Tibial nerve (tissue), 3 donors: ENCODE measurements at regions not wholly inside any gene's neighbourhood (a gene's known extent, or its start where the extent isn't known, plus 50 kb on each side); places are given as distances from the start of the nearest gene placed in this dataset.

Experiments used
- POLR2A ChIP-seq, 2 donors: fragments of 450-650 bp; IDR thresholded peaks; one replicate each; pipeline ENCODE4 v1.6.1; 2017; ENCODE audit warnings: antibody characterized with exemption in 2 of 2, mild to moderate bottlenecking in 2 of 2, moderate library complexity in 2 of 2
- TF ChIP-seq, protein P1 (sequence below), 5 experiments: fragments of 200-600 bp in 3 of 5; fragments of 450-650 bp in 2 of 5; sonication (generic) in 3 of 5; IDR thresholded peaks; one replicate each; pipeline ENCODE4 v1.5.1; 2016 to 2019; ENCODE audit warnings: antibody characterized with exemption in 5 of 5, mild to moderate bottlenecking in 3 of 5, moderate library complexity in 2 of 5

GRCh38 chr21:28237661-28238060 is 755.0 kb downstream of the LTN1 start:
- TF ChIP-seq, protein P1, sequence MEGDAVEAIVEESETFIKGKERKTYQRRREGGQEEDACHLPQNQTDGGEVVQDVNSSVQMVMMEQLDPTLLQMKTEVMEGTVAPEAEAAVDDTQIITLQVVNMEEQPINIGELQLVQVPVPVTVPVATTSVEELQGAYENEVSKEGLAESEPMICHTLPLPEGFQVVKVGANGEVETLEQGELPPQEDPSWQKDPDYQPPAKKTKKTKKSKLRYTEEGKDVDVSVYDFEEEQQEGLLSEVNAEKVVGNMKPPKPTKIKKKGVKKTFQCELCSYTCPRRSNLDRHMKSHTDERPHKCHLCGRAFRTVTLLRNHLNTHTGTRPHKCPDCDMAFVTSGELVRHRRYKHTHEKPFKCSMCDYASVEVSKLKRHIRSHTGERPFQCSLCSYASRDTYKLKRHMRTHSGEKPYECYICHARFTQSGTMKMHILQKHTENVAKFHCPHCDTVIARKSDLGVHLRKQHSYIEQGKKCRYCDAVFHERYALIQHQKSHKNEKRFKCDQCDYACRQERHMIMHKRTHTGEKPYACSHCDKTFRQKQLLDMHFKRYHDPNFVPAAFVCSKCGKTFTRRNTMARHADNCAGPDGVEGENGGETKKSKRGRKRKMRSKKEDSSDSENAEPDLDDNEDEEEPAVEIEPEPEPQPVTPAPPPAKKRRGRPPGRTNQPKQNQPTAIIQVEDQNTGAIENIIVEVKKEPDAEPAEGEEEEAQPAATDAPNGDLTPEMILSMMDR (IDR thresholded peaks at IDR 0.05) = no peak
- TF ChIP-seq POLR2A (IDR thresholded peaks at IDR 0.05) = no peak
